Gastrocnemius medialis (tissue), 4 donors: ENCODE measurements at regions not wholly inside any gene's neighbourhood (a gene's known extent, or its start where the extent isn't known, plus 50 kb on each side); places are given as distances from the start of the nearest gene placed in this dataset.

Experiments
- ATAC-seq, 2 donors: fragments of 150-250 bp; one replicate each; pipeline ENCODE4 v1.9.1; 2016
- DNase-seq, 2 donors: peaks; one replicate each; pipeline ENCODE4 v3.0.0-alpha.2; 2019
- H3K27ac ChIP-seq, 4 donors: fragments of 200-600 bp; sonication (generic); 1 replicate in 1 of 4; 2 replicates in 3 of 4; pipeline ENCODE4 v1.5.1; 2016 to 2018; ENCODE audit warnings: mild to moderate bottlenecking in 2 of 4, moderate library complexity in 1 of 4
- H3K27me3 ChIP-seq, 3 donors: fragments of 200-600 bp; sonication (generic) in 2 of 3; 1 replicate in 1 of 3; 2 replicates in 2 of 3; pipeline versions ENCODE4 v1.5.1 to v1.6.0; 2016 to 2019; ENCODE audit warnings: mild to moderate bottlenecking in 1 of 3, moderate library complexity in 1 of 3
- H3K36me3 ChIP-seq, 2 donors: fragments of 200-600 bp; sonication (generic) in 1 of 2; one replicate each; pipeline ENCODE4 v1.5.1; 2017 to 2018
- H3K4me1 ChIP-seq, 2 donors: fragments of 200-600 bp; sonication (generic) in 1 of 2; one replicate each; pipeline ENCODE4 v1.5.1; 2016 to 2017; ENCODE audit warnings: mild to moderate bottlenecking in 2 of 2
- H3K4me3 ChIP-seq, 4 donors: fragments of 200-600 bp; sonication (generic) in 3 of 4; 1 replicate in 1 of 4; 2 replicates in 3 of 4; pipeline ENCODE4 v1.5.1; 2016 to 2019; ENCODE audit warnings: mild to moderate bottlenecking in 2 of 4
- H3K9me3 ChIP-seq, 3 donors: fragments of 200-600 bp; sonication (generic) in 2 of 3; 1 replicate in 1 of 3; 2 replicates in 2 of 3; pipeline ENCODE4 v1.5.1; 2016 to 2019
- CTCF ChIP-seq, 5 experiments: fragments of 450-650 bp in 3 of 5; fragments of 200-600 bp in 2 of 5; sonication (generic) in 2 of 5; IDR thresholded peaks in 4 of 5; conservative IDR thresholded peaks in 1 of 5; 1 replicate in 4 of 5; 2 replicates in 1 of 5; pipeline ENCODE4 v1.5.1; 2016 to 2019; ENCODE audit warnings: antibody characterized with exemption in 5 of 5, mild to moderate bottlenecking in 3 of 5, moderate library complexity in 3 of 5
- POLR2A ChIP-seq, 2 donors: fragments of 450-650 bp; IDR thresholded peaks; one replicate each; pipeline ENCODE4 v1.6.1; 2017; ENCODE audit warnings: antibody characterized with exemption in 2 of 2, mild to moderate bottlenecking in 2 of 2, moderate library complexity in 2 of 2
- in situ Hi-C, 4 donors: fragments of 200-750 bp; cut with MboI; loops; one replicate each; pipeline versions ENCODE4 v1.15.0 to v1.8.0; 2017; ENCODE audit warnings: low sequenced_read_pairs in 4 of 4
- intact Hi-C: fragments of 100-400 bp; cut with DNase I; formaldehyde crosslinking; loops from one replicate; pipeline ENCODE4 v1.15.1; 2023; ENCODE audit warnings: low total_unique reads

GRCh38 chr5:116358911-116359418 is 215.7 kb downstream of the SEMA6A start:
- ATAC-seq = no peak
- no peaks in the 10 kb centered on the region for H3K9me3 ChIP-seq
- peaks cover 28 to 31% of the 10 kb centered on the region in 2 donors for H3K4me1 ChIP-seq
- intact Hi-C loops = no loop called here
- H3K27me3 ChIP-seq = no peaks in the 10 kb centered on the region
- no peak for TF ChIP-seq POLR2A (IDR thresholded peaks at IDR 0.05)
- TF ChIP-seq CTCF (IDR thresholded peaks at IDR 0.05 in 4 of 5, conservative IDR thresholded peaks at IDR 0.05 in 1 of 5) = no peak
- no peaks in the 10 kb centered on the region for H3K36me3 ChIP-seq
- in situ Hi-C loops = no loop called here
- H3K4me3 ChIP-seq = no peak overlapping the region
- DNase-seq = no peak
- H3K27ac ChIP-seq = no peak overlapping the region

DNA sequence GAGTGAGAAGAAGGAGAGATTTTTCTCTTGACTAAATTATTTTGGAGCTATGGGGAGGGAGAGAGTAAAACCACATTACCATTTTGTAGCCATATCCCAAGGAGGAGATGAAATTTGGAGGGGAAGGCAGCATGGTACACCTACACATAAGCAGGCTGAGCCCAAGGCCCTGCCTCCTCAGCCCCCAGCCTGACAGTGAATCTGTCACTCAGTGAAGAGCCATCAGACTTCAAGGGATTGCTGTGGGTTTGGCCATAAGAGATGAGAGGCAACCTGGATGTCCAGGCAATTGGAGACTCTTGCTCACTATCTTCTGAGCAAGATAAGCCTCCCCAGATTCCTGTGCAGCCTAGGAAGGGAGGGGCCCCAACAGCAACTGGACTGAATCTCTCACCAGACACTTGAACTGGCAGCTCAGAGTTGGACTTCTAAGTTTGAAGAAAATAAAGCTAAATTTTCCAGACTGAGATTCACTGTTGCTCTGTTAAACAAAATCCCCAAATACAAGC is 216.6 kb downstream of the SEMA6A start:
- in situ Hi-C loops (no loop called here), intact Hi-C loops (no loop called here)
- no peak for ATAC-seq
- DNase-seq = no peak
- Histone ChIP-seq H3K27ac (no peak overlapping the region), H3K4me1 (peaks cover 28 to 31% of the 10 kb centered on the region in 2 donors), H3K4me3 (no peak overlapping the region), H3K27me3 (no peaks in the 10 kb centered on the region), H3K9me3 (no peaks in the 10 kb centered on the region), H3K36me3 (no peaks in the 10 kb centered on the region)
- TF ChIP-seq POLR2A (IDR thresholded peaks at IDR 0.05) (no peak), CTCF (IDR thresholded peaks at IDR 0.05 in 4 of 5, conservative IDR thresholded peaks at IDR 0.05 in 1 of 5) (no peak)

GRCh38 chr5:116355819-116356601 is 218.6 kb downstream of the SEMA6A start:
- ATAC-seq (no peak), DNase-seq (no peak)
- H3K27ac ChIP-seq = no peak overlapping the region
- H3K4me1 ChIP-seq = peaks cover 19 to 28% of the 10 kb centered on the region in 2 donors
- H3K9me3 ChIP-seq = no peaks in the 10 kb centered on the region
- H3K27me3 ChIP-seq = no peaks in the 10 kb centered on the region
- in situ Hi-C loops (no loop called here), intact Hi-C loops (no loop called here)
- no peak for TF ChIP-seq POLR2A (IDR thresholded peaks at IDR 0.05)
- no peak for TF ChIP-seq CTCF (IDR thresholded peaks at IDR 0.05 in 4 of 5, conservative IDR thresholded peaks at IDR 0.05 in 1 of 5)
- H3K4me3 ChIP-seq = no peak overlapping the region
- peaks cover 0 to 4% of the 10 kb centered on the region in 2 donors for H3K36me3 ChIP-seq

DNA sequence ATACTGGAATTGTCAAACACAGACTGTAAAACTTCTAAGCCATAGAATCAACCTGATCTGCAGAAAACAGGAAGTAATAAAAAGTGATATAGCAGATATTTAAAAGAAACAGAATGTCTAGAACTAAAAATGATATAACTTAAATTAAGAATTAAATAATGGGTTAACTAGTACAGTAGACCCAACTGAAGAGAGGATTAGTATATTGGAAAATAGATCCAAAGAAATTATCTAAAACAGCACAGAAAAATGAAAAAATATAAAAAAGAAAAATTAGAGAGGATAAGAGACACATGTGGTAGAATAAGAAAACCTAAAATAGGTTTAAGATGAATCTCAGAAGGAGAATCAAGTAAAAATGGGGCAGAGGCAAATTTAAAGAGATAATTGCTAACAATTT is 219.9 kb downstream of the SEMA6A start:
- DNase-seq = no peak
- peaks cover 0 to 4% of the 10 kb centered on the region in 2 donors for H3K36me3 ChIP-seq
- in situ Hi-C loops = no loop called here

More for the DNA sequence above, 219.9 kb downstream of the SEMA6A start:
- ATAC-seq = no peak
- intact Hi-C loops = no loop called here
- Histone ChIP-seq H3K27ac (no peak overlapping the region), H3K9me3 (no peaks in the 10 kb centered on the region), H3K4me3 (no peak overlapping the region), H3K27me3 (no peaks in the 10 kb centered on the region), H3K4me1 (peaks cover 6 to 15% of the 10 kb centered on the region in 2 donors)
- TF ChIP-seq CTCF (IDR thresholded peaks at IDR 0.05 in 4 of 5, conservative IDR thresholded peaks at IDR 0.05 in 1 of 5) = no peak
- TF ChIP-seq POLR2A (IDR thresholded peaks at IDR 0.05) = no peak
